ENCODE measurements at regions not wholly inside any gene's neighbourhood (a gene's known extent, or its start where the extent isn't known, plus 50 kb on each side); places are given as distances from the start of the nearest gene placed in this dataset.
"Not testable (repeated sequence)": the region's sequence is repeated elsewhere in the genome, so short reads cannot be mapped to it uniquely, and the experiment has no call there.

- DNase-seq: no peak
Measured at GRCh38 chr7:98778421-98778820, 91.4 kb downstream of the TMEM130 start.

GRCh38 chr7:98779800-98780587 lies 89.8 kb downstream of the TMEM130 start:
- DNase-seq: no peak

GRCh38 chr7:98784216-98784785 lies 85.5 kb downstream of the TMEM130 start:
- DNase-seq: no peak

- DNase-seq: no peak
Measured at GRCh38 chr7:98785929-98786571, 83.8 kb downstream of the TMEM130 start.

GRCh38 chr7:98788966-98789365 lies 80.8 kb downstream of the TMEM130 start:
- no peak for DNase-seq

DNA sequence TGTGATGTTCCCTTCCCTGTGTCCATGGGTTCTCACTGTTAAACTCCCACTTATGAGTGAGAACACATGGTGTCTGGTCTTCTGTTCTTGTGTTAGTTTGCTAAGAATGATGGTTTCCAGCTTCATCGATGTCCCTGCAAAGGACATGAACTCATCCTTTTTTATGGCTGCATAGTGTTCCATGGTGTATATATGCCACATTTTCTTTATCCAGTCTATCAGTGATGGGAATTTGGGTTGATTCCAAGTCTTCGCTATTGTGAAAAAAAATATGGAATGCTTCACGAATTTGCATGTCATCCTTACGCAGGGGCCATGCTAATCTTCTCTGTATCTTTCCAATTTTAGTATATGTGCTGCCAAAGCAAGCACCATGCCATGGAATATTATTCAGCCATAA lies 75.4 kb downstream of the TMEM130 start:
- not testable (repeated sequence) for DNase-seq

GRCh38 chr7:98795741-98796493 lies 73.9 kb downstream of the TMEM130 start:
- DNase-seq: no peak

Measured in CD4-positive, alpha-beta T cell treated with Interferon gamma for 1 hour (primary cell).